SK-N-SH (cell line): ENCODE measurements at regions not wholly inside any gene's neighbourhood (a gene's known extent, or its start where the extent isn't known, plus 50 kb on each side); places are given as distances from the start of the nearest gene placed in this dataset.

Source experiments
- CTCF ChIA-PET: fragments of 300-600, 350-600 bp; formaldehyde crosslinking; extraction: SDS; loops from one replicate; lab custom pipeline; 2021; lab: Yijun Ruan, JAX
- POLR2A ChIA-PET: fragments of 350-600 bp; sonication (Branson Sonifier 250); formaldehyde crosslinking; extraction: SDS; loops from one replicate; lab custom pipeline; 2020; ENCODE audit warnings: antibody characterized with exemption, inconsistent platforms; lab: Yijun Ruan, JAX
- DNase-seq: peaks from one replicate; pipeline ENCODE4 v3.0.0; 2012
- H2AFZ ChIP-seq: fragments of 200-600 bp; sonication (generic); 2 replicates; pipeline ENCODE4 v1.8.1; 2016; ENCODE audit warnings: antibody characterized with exemption, mild to moderate bottlenecking, low read depth
- H3F3A ChIP-seq: fragments of 200-600 bp; sonication (generic); replicated peaks from 2 replicates; pipeline ENCODE3; 2016; ENCODE audit warnings: antibody characterized with exemption, mild to moderate bottlenecking; ENCODE audit not compliant: insufficient read depth
- H3K27ac ChIP-seq, 2 experiments: fragments of 200-500 bp in 1 of 2; fragments of 200-600 bp in 1 of 2; sonication (Bioruptor generic) in 1 of 2; sonication (generic), shearing (Covaris generic) in 1 of 2; 2 replicates each; pipeline versions ENCODE4 v1.5.1 to v1.6.1; 2014 to 2016; ENCODE audit warnings: low read depth in 2 of 2, inconsistent platforms in 1 of 2, low read length in 1 of 2, mild to moderate bottlenecking in 1 of 2, mixed read lengths in 1 of 2
- H3K27me3 ChIP-seq: fragments of 200-600 bp; sonication (generic), shearing (Covaris generic); 2 replicates; pipeline ENCODE4 v1.6.1; 2016; ENCODE audit warnings: mixed run types; ENCODE audit not compliant: insufficient read depth
- H3K36me3 ChIP-seq, 2 experiments: fragments of 200-500 bp in 1 of 2; fragments of 200-600 bp in 1 of 2; sonication (Bioruptor generic) in 1 of 2; sonication (generic) in 1 of 2; replicated peaks in 1 of 2; 2 replicates each; pipeline versions ENCODE3 to v1.5.1; 2014 to 2016; ENCODE audit warnings: low read length in 1 of 2, mild to moderate bottlenecking in 1 of 2; ENCODE audit not compliant: insufficient read depth in 2 of 2, control insufficient read depth in 1 of 2
- H3K4me1 ChIP-seq, 2 experiments: fragments of 200-500 bp in 1 of 2; fragments of 200-600 bp in 1 of 2; sonication (Bioruptor generic) in 1 of 2; sonication (generic), shearing (Covaris generic) in 1 of 2; 2 replicates each; pipeline versions ENCODE4 v1.5.1 to v1.6.1; 2014 to 2016; ENCODE audit warnings: low read depth in 1 of 2, low read length in 1 of 2, mixed run types in 1 of 2; ENCODE audit not compliant: insufficient read depth in 2 of 2, control insufficient read depth in 1 of 2
- H3K4me2 ChIP-seq: fragments of 200-600 bp; sonication (generic), shearing (Covaris generic); 2 replicates; pipeline ENCODE4 v1.6.1; 2017; ENCODE audit warnings: mixed run types
- H3K4me3 ChIP-seq, 2 experiments: fragments of 200-500 bp in 1 of 2; fragments of 200-600 bp in 1 of 2; sonication (Bioruptor generic) in 1 of 2; sonication (generic), shearing (Covaris generic) in 1 of 2; 2 replicates each; pipeline versions ENCODE4 v1.5.1 to v1.8.1; 2014 to 2016; ENCODE audit warnings: low read depth in 2 of 2, inconsistent platforms in 1 of 2, low read length in 1 of 2, mild to moderate bottlenecking in 1 of 2, mixed read lengths in 1 of 2, moderate library complexity in 1 of 2
- H3K79me2 ChIP-seq: fragments of 200-600 bp; sonication (generic); 2 replicates; pipeline ENCODE4 v1.8.1; 2017; ENCODE audit warnings: mild to moderate bottlenecking; ENCODE audit not compliant: insufficient read depth
- H3K9ac ChIP-seq: fragments of 200-600 bp; sonication (generic); 2 replicates; pipeline ENCODE4 v1.6.1; 2017; ENCODE audit warnings: mixed run types
- H3K9me2 ChIP-seq: fragments of 200-600 bp; sonication (generic); 2 replicates; pipeline ENCODE4 v1.6.1; 2017; ENCODE audit warnings: mixed run types
- H3K9me3 ChIP-seq: fragments of 200-600 bp; sonication (generic); 2 replicates; pipeline ENCODE4 v1.6.1; 2017; ENCODE audit warnings: mixed run types, mild to moderate bottlenecking, moderate library complexity
- H4K20me1 ChIP-seq: fragments of 200-600 bp; sonication (generic); 2 replicates; pipeline ENCODE4 v1.6.1; 2017; ENCODE audit warnings: mild to moderate bottlenecking, mixed run types; ENCODE audit not compliant: insufficient read depth
- CHD2 ChIP-seq: fragments of 150-350 bp; IDR thresholded peaks from 2 replicates; pipeline ENCODE4 v1.6.1; 2018; ENCODE audit warnings: low read length; ENCODE audit not compliant: partially characterized antibody
- FOSL2 ChIP-seq: IDR thresholded peaks from 2 replicates; pipeline ENCODE4 v1.4.0; 2012; ENCODE audit warnings: low read depth, mild to moderate bottlenecking, moderate library complexity, borderline replicate concordance
- FOXJ3 ChIP-seq: sonication (generic); formaldehyde crosslinking; IDR thresholded peaks from 2 replicates; pipeline ENCODE4 v1.5.1; 2020; ENCODE audit warnings: mild to moderate bottlenecking, missing genetic modification reagents
- GATA2 ChIP-seq: sonication (generic); formaldehyde crosslinking; IDR thresholded peaks from 2 replicates; pipeline ENCODE4 v1.5.0; 2020; ENCODE audit warnings: mild to moderate bottlenecking, missing genetic modification reagents
- JUND ChIP-seq: IDR thresholded peaks from 2 replicates; pipeline ENCODE4 v1.4.0; 2012
- MEF2A ChIP-seq: IDR thresholded peaks from 2 replicates; pipeline ENCODE4 v1.4.0; 2012; ENCODE audit warnings: low read depth, borderline replicate concordance
- MXI1 ChIP-seq: IDR thresholded peaks from 2 replicates; pipeline ENCODE4 v1.6.1; 2012; ENCODE audit warnings: mild to moderate bottlenecking, low read depth, low read length, improper control_type of control experiment
- NFIC ChIP-seq: IDR thresholded peaks from 2 replicates; pipeline ENCODE4 v1.4.0; 2012; ENCODE audit warnings: borderline replicate concordance
- PBX3 ChIP-seq: IDR thresholded peaks from 2 replicates; pipeline ENCODE4; 2012
- RAD21 ChIP-seq: IDR thresholded peaks from 2 replicates; pipeline ENCODE4 v1.6.1; 2012; ENCODE audit warnings: mild to moderate bottlenecking, low read length
- RXRA ChIP-seq: IDR thresholded peaks from 2 replicates; pipeline ENCODE4 v1.4.0; 2012; ENCODE audit warnings: low read depth, mild to moderate bottlenecking, borderline replicate concordance
- TAF1 ChIP-seq: IDR thresholded peaks from 2 replicates; pipeline ENCODE4 v1.6.1; 2012; ENCODE audit warnings: low read depth, mild to moderate bottlenecking, low read length, moderate library complexity, borderline replicate concordance
- TEAD4 ChIP-seq: IDR thresholded peaks from 2 replicates; pipeline ENCODE4 v1.4.0; 2012; ENCODE audit warnings: mild to moderate bottlenecking, borderline replicate concordance; ENCODE audit not compliant: insufficient read depth
- USF2 ChIP-seq: fragments of 150-350 bp; IDR thresholded peaks from 2 replicates; pipeline ENCODE4 v1.6.1; 2017; ENCODE audit warnings: antibody characterized with exemption, low read length, low read depth, borderline replicate concordance
- YY1 ChIP-seq: IDR thresholded peaks from 2 replicates; pipeline ENCODE4 v1.4.0; 2012; ENCODE audit warnings: low read depth, mild to moderate bottlenecking
- WGBS: methylation state at CpG from one replicate; pipeline ENCODE4 v1.1.6; 2017; ENCODE audit warnings: low lambda C conversion rate; 5-methylcytosine and 5-hydroxymethylcytosine counted together
- TF ChIP-seq, protein P1 (sequence below): IDR thresholded peaks from 2 replicates; pipeline ENCODE4 v1.4.0; 2012; ENCODE audit warnings: low read depth, borderline replicate concordance
- TF ChIP-seq, protein P2 (sequence below): fragments of 150-350 bp; IDR thresholded peaks from 2 replicates; pipeline ENCODE4 v1.6.1; 2016; ENCODE audit warnings: mild to moderate bottlenecking, low read depth, low read length
- TF ChIP-seq, protein P3 (sequence below): fragments of 200-600 bp; sonication (generic); IDR thresholded peaks from 2 replicates; pipeline ENCODE4 v1.6.1; 2017; ENCODE audit warnings: antibody characterized with exemption, mild to moderate bottlenecking, moderate library complexity
- TF ChIP-seq, protein P4 (sequence below): IDR thresholded peaks from 2 replicates; pipeline ENCODE4 v1.6.1; 2012; ENCODE audit warnings: mild to moderate bottlenecking, low read depth, low read length, moderate library complexity

DNA sequence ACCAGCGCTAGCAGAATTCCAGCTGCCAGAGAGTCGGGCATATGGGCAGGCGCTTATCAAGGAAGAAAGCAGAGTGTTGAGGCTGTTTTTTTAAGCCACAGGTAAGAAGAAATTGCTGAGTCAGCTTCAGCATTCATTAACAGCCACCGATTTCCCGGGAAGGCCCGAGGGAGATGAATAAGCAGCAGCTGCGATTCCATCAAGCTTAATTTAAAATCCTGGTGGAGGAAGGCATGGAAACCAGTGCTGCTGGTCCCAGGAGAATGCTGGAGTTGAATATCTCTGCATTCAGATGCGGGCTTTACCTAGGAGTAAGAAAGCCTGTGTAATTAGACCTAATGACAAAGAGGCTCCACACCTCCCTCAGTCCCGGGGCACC, 168.8 kb downstream of the BRD1 start:
- Histone ChIP-seq H3K4me2 (no peak overlapping the region), H3K4me1 (no peaks in the 10 kb centered on the region; a peak in 1 of 4 replicates), H3K27me3 (no peaks in the 10 kb centered on the region; the same call in 1 of the 2 replicates)
- DNase-seq = no peak
- WGBS = 30% methylated on average over 9 of the region's 9 CpGs
- TF ChIP-seq CHD2 = no peak
- TF ChIP-seq TEAD4 = no peak
- no peak for TF ChIP-seq MXI1
- no peak for TF ChIP-seq RAD21
- TF ChIP-seq, protein P1, sequence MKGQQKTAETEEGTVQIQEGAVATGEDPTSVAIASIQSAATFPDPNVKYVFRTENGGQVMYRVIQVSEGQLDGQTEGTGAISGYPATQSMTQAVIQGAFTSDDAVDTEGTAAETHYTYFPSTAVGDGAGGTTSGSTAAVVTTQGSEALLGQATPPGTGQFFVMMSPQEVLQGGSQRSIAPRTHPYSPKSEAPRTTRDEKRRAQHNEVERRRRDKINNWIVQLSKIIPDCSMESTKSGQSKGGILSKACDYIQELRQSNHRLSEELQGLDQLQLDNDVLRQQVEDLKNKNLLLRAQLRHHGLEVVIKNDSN = no peak
- no peak for TF ChIP-seq FOXJ3
- no peak for TF ChIP-seq TAF1
- TF ChIP-seq, protein P2, sequence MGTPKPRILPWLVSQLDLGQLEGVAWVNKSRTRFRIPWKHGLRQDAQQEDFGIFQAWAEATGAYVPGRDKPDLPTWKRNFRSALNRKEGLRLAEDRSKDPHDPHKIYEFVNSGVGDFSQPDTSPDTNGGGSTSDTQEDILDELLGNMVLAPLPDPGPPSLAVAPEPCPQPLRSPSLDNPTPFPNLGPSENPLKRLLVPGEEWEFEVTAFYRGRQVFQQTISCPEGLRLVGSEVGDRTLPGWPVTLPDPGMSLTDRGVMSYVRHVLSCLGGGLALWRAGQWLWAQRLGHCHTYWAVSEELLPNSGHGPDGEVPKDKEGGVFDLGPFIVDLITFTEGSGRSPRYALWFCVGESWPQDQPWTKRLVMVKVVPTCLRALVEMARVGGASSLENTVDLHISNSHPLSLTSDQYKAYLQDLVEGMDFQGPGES = no peak
- TF ChIP-seq JUND = no peak
- no peak for TF ChIP-seq MEF2A
- no peak for TF ChIP-seq RXRA
- TF ChIP-seq PBX3 = no peak
- no peak for TF ChIP-seq FOSL2
- TF ChIP-seq YY1 = no peak
- no peak for TF ChIP-seq GATA2 (CRISPR knock-in tag)
- TF ChIP-seq NFIC = no peak
- TF ChIP-seq USF2 = no peak
- TF ChIP-seq, protein P3, sequence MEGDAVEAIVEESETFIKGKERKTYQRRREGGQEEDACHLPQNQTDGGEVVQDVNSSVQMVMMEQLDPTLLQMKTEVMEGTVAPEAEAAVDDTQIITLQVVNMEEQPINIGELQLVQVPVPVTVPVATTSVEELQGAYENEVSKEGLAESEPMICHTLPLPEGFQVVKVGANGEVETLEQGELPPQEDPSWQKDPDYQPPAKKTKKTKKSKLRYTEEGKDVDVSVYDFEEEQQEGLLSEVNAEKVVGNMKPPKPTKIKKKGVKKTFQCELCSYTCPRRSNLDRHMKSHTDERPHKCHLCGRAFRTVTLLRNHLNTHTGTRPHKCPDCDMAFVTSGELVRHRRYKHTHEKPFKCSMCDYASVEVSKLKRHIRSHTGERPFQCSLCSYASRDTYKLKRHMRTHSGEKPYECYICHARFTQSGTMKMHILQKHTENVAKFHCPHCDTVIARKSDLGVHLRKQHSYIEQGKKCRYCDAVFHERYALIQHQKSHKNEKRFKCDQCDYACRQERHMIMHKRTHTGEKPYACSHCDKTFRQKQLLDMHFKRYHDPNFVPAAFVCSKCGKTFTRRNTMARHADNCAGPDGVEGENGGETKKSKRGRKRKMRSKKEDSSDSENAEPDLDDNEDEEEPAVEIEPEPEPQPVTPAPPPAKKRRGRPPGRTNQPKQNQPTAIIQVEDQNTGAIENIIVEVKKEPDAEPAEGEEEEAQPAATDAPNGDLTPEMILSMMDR = no peak
- TF ChIP-seq, protein P4, sequence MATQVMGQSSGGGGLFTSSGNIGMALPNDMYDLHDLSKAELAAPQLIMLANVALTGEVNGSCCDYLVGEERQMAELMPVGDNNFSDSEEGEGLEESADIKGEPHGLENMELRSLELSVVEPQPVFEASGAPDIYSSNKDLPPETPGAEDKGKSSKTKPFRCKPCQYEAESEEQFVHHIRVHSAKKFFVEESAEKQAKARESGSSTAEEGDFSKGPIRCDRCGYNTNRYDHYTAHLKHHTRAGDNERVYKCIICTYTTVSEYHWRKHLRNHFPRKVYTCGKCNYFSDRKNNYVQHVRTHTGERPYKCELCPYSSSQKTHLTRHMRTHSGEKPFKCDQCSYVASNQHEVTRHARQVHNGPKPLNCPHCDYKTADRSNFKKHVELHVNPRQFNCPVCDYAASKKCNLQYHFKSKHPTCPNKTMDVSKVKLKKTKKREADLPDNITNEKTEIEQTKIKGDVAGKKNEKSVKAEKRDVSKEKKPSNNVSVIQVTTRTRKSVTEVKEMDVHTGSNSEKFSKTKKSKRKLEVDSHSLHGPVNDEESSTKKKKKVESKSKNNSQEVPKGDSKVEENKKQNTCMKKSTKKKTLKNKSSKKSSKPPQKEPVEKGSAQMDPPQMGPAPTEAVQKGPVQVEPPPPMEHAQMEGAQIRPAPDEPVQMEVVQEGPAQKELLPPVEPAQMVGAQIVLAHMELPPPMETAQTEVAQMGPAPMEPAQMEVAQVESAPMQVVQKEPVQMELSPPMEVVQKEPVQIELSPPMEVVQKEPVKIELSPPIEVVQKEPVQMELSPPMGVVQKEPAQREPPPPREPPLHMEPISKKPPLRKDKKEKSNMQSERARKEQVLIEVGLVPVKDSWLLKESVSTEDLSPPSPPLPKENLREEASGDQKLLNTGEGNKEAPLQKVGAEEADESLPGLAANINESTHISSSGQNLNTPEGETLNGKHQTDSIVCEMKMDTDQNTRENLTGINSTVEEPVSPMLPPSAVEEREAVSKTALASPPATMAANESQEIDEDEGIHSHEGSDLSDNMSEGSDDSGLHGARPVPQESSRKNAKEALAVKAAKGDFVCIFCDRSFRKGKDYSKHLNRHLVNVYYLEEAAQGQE = no peak
- TF ChIP-seq, all 33 proteins: peak for 0
- no peak overlapping the region for H3K27ac ChIP-seq
- no peak overlapping the region for H3K9ac ChIP-seq
- no peak overlapping the region for H3K4me3 ChIP-seq
- no peaks in the 10 kb centered on the region for H3K9me2 ChIP-seq
- CTCF ChIA-PET = interaction anchor here (1.1 kb wide), 1 partner anchor 26 kb away, joined by 3 read pairs; no protein-coding TSS in a partner anchor
- POLR2A ChIA-PET = no interaction called here
- H4K20me1 ChIP-seq = no peaks in the 10 kb centered on the region
- no peaks in the 10 kb centered on the region for H3K79me2 ChIP-seq
- H3K9me3 ChIP-seq = no peaks in the 10 kb centered on the region
- H3K36me3 ChIP-seq = no peaks in the 10 kb centered on the region
- H3F3A ChIP-seq = no peaks in the 10 kb centered on the region
- H2AFZ ChIP-seq = no peak overlapping the region
